H1 (cell line): ENCODE measurements at regions not wholly inside any gene's neighbourhood (a gene's known extent, or its start where the extent isn't known, plus 50 kb on each side); places are given as distances from the start of the nearest gene placed in this dataset.
A peak's percentile ranks its signal among the peaks of the same experiment; 100 is the strongest.

Experiments
- CTCF ChIA-PET: fragments of 300-600 bp; sonication (Branson Sonifier 250); formaldehyde crosslinking; loops from one replicate; lab custom pipeline; 2021; ENCODE audit not compliant: partially characterized antibody; lab: Charles Lee
- POLR2A ChIA-PET: fragments of 300-600 bp; sonication (Branson Sonifier 250); formaldehyde crosslinking; loops from one replicate; lab custom pipeline; 2021; ENCODE audit warnings: inconsistent platforms; ENCODE audit not compliant: partially characterized antibody; lab: Charles Lee
- DNase-seq, 2 experiments: peaks; one replicate each; pipeline versions ENCODE4 v3.0.0 to v3.0.0-alpha.2; 2010 to 2022; ENCODE audit warnings: low spot score in 2 of 2, low read depth in 1 of 2, mixed read lengths in 1 of 2
- FAIRE-seq: peaks from 2 replicates; lab custom pipeline; 2011; peaks lifted over from hg19 to GRCh38; lab: Jason Lieb, UNC
- H2AFZ ChIP-seq: 2 replicates; pipeline ENCODE4 v1.8.1; 2012; ENCODE audit warnings: low read length, inconsistent platforms
- H2AK5ac ChIP-seq: 2 replicates; pipeline ENCODE4 v1.6.1; 2013; ENCODE audit warnings: low read depth, low read length
- H2BK120ac ChIP-seq: replicated peaks from 2 replicates; pipeline ENCODE3; 2013; ENCODE audit warnings: low read depth, low read length, inconsistent platforms
- H2BK12ac ChIP-seq: 2 replicates; pipeline ENCODE4 v1.6.1; 2013; ENCODE audit warnings: low read depth, low read length
- H2BK15ac ChIP-seq: 2 replicates; pipeline ENCODE4 v1.6.1; 2013; ENCODE audit warnings: low read length
- H2BK20ac ChIP-seq: 2 replicates; pipeline ENCODE4 v1.6.1; 2013; ENCODE audit warnings: low read length
- H2BK5ac ChIP-seq: 2 replicates; pipeline ENCODE4 v1.6.1; 2013; ENCODE audit warnings: low read depth, low read length
- H3K14ac ChIP-seq: 2 replicates; pipeline ENCODE4 v1.6.1; 2013; ENCODE audit warnings: inconsistent platforms; ENCODE audit not compliant: insufficient read length
- H3K18ac ChIP-seq: 2 replicates; pipeline ENCODE4 v1.6.1; 2013; ENCODE audit warnings: low read length; ENCODE audit errors: extremely low read depth
- H3K23ac ChIP-seq: 2 replicates; pipeline ENCODE4 v1.6.1; 2013; ENCODE audit warnings: inconsistent platforms; ENCODE audit not compliant: insufficient read length
- H3K23me2 ChIP-seq: 2 replicates; pipeline ENCODE4 v1.6.1; 2013; ENCODE audit warnings: low read depth, low read length
- H3K27ac ChIP-seq: 2 replicates; pipeline ENCODE4 v1.6.1; 2011; ENCODE audit warnings: low read depth, low read length, inconsistent platforms
- H3K27me3 ChIP-seq, 4 experiments: replicated peaks in 1 of 4; 1 replicate in 1 of 4; 2 replicates in 3 of 4; pipeline versions ENCODE4 v1.6.1 to v1.8.1; 2011 to 2013; ENCODE audit warnings: low read length in 3 of 4, mild to moderate bottlenecking in 3 of 4, inconsistent platforms in 2 of 4, mixed read lengths in 2 of 4, moderate library complexity in 1 of 4; ENCODE audit not compliant: control insufficient read depth in 3 of 4, insufficient read depth in 3 of 4; ENCODE audit errors: extremely low read depth in 1 of 4
- H3K36me3 ChIP-seq, 4 experiments: 2 replicates each; pipeline versions ENCODE4 v1.6.1 to v1.8.1; 2011 to 2013; ENCODE audit warnings: mild to moderate bottlenecking in 4 of 4, low read length in 3 of 4, moderate library complexity in 2 of 4, control low read depth in 1 of 4, inconsistent platforms in 1 of 4; ENCODE audit not compliant: insufficient read depth in 4 of 4, control insufficient read depth in 2 of 4
- H3K4ac ChIP-seq: replicated peaks from 2 replicates; pipeline ENCODE3; 2013; ENCODE audit warnings: low read length, low read depth, mixed read lengths, inconsistent platforms; ENCODE audit not compliant: insufficient read length
- H3K4me1 ChIP-seq, 4 experiments: replicated peaks in 1 of 4; 1 replicate in 1 of 4; 2 replicates in 3 of 4; pipeline versions ENCODE4 v1.6.1 to v1.8.1; 2011 to 2013; ENCODE audit warnings: low read length in 3 of 4, inconsistent platforms in 2 of 4, mixed read lengths in 1 of 4; ENCODE audit not compliant: insufficient read depth in 4 of 4, control insufficient read depth in 3 of 4
- H3K4me2 ChIP-seq, 2 experiments: 2 replicates each; pipeline versions ENCODE4 v1.6.1 to v1.8.1; 2011 to 2013; ENCODE audit warnings: low read depth in 2 of 2, low read length in 2 of 2, control low read depth in 1 of 2, inconsistent platforms in 1 of 2, mild to moderate bottlenecking in 1 of 2; ENCODE audit not compliant: insufficient read depth in 1 of 2
- H3K4me3 ChIP-seq, 4 experiments: fragments of 200-600, 300-600 bp in 1 of 4; sonication (generic), shearing (Covaris generic), sonication (Bioruptor Twin) in 1 of 4; 2 replicates each; pipeline versions ENCODE4 v1.5.1 to v1.8.1; 2011 to 2016; ENCODE audit warnings: low read length in 4 of 4, low read depth in 3 of 4, control low read depth in 2 of 4, inconsistent platforms in 2 of 4, mild to moderate bottlenecking in 2 of 4, mixed read lengths in 1 of 4, moderate library complexity in 1 of 4; ENCODE audit not compliant: insufficient read depth in 2 of 4; ENCODE audit errors: extremely low read depth in 1 of 4
- H3K56ac ChIP-seq: replicated peaks from 2 replicates; pipeline ENCODE3; 2013; ENCODE audit warnings: low read depth, mild to moderate bottlenecking, mixed read lengths, low read length, inconsistent platforms; ENCODE audit not compliant: insufficient read length
- H3K79me1 ChIP-seq: 2 replicates; pipeline ENCODE4 v1.6.1; 2013; ENCODE audit warnings: low read depth, low read length, control low read depth
- H3K79me2 ChIP-seq, 2 experiments: 2 replicates each; pipeline versions ENCODE4 v1.6.1 to v1.8.1; 2012 to 2013; ENCODE audit warnings: low read length in 2 of 2, mild to moderate bottlenecking in 2 of 2, inconsistent platforms in 1 of 2; ENCODE audit not compliant: insufficient read depth in 2 of 2, control insufficient read depth in 1 of 2
- H3K9ac ChIP-seq, 4 experiments: replicated peaks in 1 of 4; 1 replicate in 1 of 4; 2 replicates in 3 of 4; pipeline versions ENCODE4 v1.6.1 to v1.8.1; 2011 to 2013; ENCODE audit warnings: low read depth in 3 of 4, low read length in 3 of 4, control low read depth in 2 of 4, mild to moderate bottlenecking in 2 of 4, moderate library complexity in 2 of 4, inconsistent platforms in 1 of 4; ENCODE audit errors: extremely low read depth in 1 of 4
- H3K9me3 ChIP-seq, 2 experiments: 2 replicates each; pipeline versions ENCODE4 v1.6.1 to v1.8.1; 2012 to 2013; ENCODE audit warnings: mild to moderate bottlenecking in 2 of 2, moderate library complexity in 2 of 2, control low read depth in 1 of 2, inconsistent platforms in 1 of 2, low read depth in 1 of 2, low read length in 1 of 2, mixed read lengths in 1 of 2; ENCODE audit not compliant: insufficient read depth in 2 of 2
- H4K20me1 ChIP-seq, 2 experiments: replicated peaks in 1 of 2; 2 replicates each; pipeline versions ENCODE3 to v1.8.1; 2011 to 2013; ENCODE audit warnings: inconsistent platforms in 2 of 2, low read length in 2 of 2, mild to moderate bottlenecking in 1 of 2; ENCODE audit not compliant: insufficient read depth in 2 of 2, control insufficient read depth in 1 of 2
- H4K5ac ChIP-seq: 2 replicates; pipeline ENCODE4 v1.6.1; 2013; ENCODE audit warnings: low read length, low read depth, mixed read lengths, inconsistent platforms; ENCODE audit not compliant: insufficient read length
- H4K8ac ChIP-seq: 2 replicates; pipeline ENCODE4 v1.8.0; 2013; ENCODE audit warnings: mild to moderate bottlenecking, moderate library complexity, low read length, inconsistent platforms; ENCODE audit not compliant: insufficient read depth; ENCODE audit errors: extremely low read depth
- H4K91ac ChIP-seq: replicated peaks from 2 replicates; pipeline ENCODE3; 2013; ENCODE audit warnings: low read length, mixed read lengths, inconsistent platforms; ENCODE audit not compliant: insufficient read length
- BACH1 ChIP-seq: IDR thresholded peaks from 2 replicates; pipeline ENCODE4 v1.6.1; 2012; ENCODE audit warnings: low read length, improper control_type of control experiment
- BCL11A ChIP-seq, 2 experiments: IDR thresholded peaks; one replicate each; pipeline ENCODE4 v1.6.1; 2011; ENCODE audit warnings: low read depth in 2 of 2, low read length in 2 of 2, mild to moderate bottlenecking in 2 of 2
- CREB1 ChIP-seq: IDR thresholded peaks from 2 replicates; pipeline ENCODE4 v1.6.1; 2012; ENCODE audit warnings: inconsistent platforms
- JUND ChIP-seq: IDR thresholded peaks from 2 replicates; pipeline ENCODE4 v1.6.1; 2011; ENCODE audit warnings: mild to moderate bottlenecking, improper control_type of control experiment, low read length
- POLR2AphosphoS5 ChIP-seq: IDR thresholded peaks from 2 replicates; pipeline ENCODE4 v1.6.1; 2011; ENCODE audit warnings: low read depth, low read length
- SIN3A ChIP-seq, 2 experiments: IDR thresholded peaks in 1 of 2; conservative IDR thresholded peaks in 1 of 2; 2 replicates each; pipeline ENCODE4 v1.6.1; 2011 to 2012; ENCODE audit warnings: low read length in 2 of 2, improper control_type of control experiment in 1 of 2, low read depth in 1 of 2, mild to moderate bottlenecking in 1 of 2
- SIRT6 ChIP-seq: IDR thresholded peaks from one replicate; pipeline ENCODE4 v1.7.1; 2012; ENCODE audit warnings: low read length, inconsistent platforms
- SIX5 ChIP-seq: IDR thresholded peaks from 2 replicates; pipeline ENCODE4 v1.6.1; 2011; ENCODE audit warnings: mild to moderate bottlenecking, low read depth, low read length
- SP4 ChIP-seq: IDR thresholded peaks from 2 replicates; pipeline ENCODE4 v1.6.1; 2012; ENCODE audit warnings: low read length, inconsistent platforms
- SRF ChIP-seq: IDR thresholded peaks from 2 replicates; pipeline ENCODE4 v1.6.1; 2011; ENCODE audit warnings: mild to moderate bottlenecking, low read depth, low read length, moderate library complexity
- TBP ChIP-seq: IDR thresholded peaks from 2 replicates; pipeline ENCODE4 v1.6.1; 2011; ENCODE audit warnings: low read depth, low read length, improper control_type of control experiment
- WGBS, 2 experiments: shearing (Covaris generic) in 1 of 2; methylation state at CpG; one replicate each; pipeline versions ENCODE4 v1.1.6 to v1.1.7; 2013 to 2015; ENCODE audit warnings: low lambda C conversion rate in 2 of 2, mixed read lengths in 2 of 2, inconsistent platforms in 1 of 2, low coverage in 1 of 2, missing lambda C conversion rate in 1 of 2; ENCODE audit not compliant: insufficient replicate concordance in 2 of 2, insufficient coverage in 1 of 2, insufficient read length in 1 of 2; ENCODE audit errors: extremely low coverage in 1 of 2, missing lambda C conversion rate in 1 of 2; 5-methylcytosine and 5-hydroxymethylcytosine counted together

- Histone ChIP-seq H2BK5ac (no peak overlapping the region), H3K79me2 (no peaks in the 10 kb centered on the region), H2BK120ac (no peak overlapping the region), H3K9me3 (peaks cover 0 to 4% of the 10 kb centered on the region in 2 experiments; a peak in 2 of 4 replicates), H4K91ac (no peak overlapping the region), H3K4me1 (peaks cover 2 to 7% (median 5%) of the 10 kb centered on the region in 4 experiments), H3K23ac (no peak overlapping the region), H3K4me2 (no peak overlapping the region; a peak in 1 of 4 replicates), H2BK12ac (no peak overlapping the region), H3K23me2 (no peaks in the 10 kb centered on the region), H4K8ac (no peak overlapping the region), H2BK20ac (0 out of 2 replicates have a peak overlapping the region, but pooled peaks have one; percentile 32), H3K18ac (no peak overlapping the region; the same call in 1 of the 2 replicates), H3K4me3 (no peak overlapping the region), H2AFZ (no peak overlapping the region), H3K9ac (no peak overlapping the region), H3K27me3 (no peaks in the 10 kb centered on the region), H3K4ac (no peak overlapping the region), H4K5ac (no peak overlapping the region), H3K27ac (no peak overlapping the region), H3K79me1 (no peaks in the 10 kb centered on the region), H3K36me3 (no peaks in the 10 kb centered on the region), H2AK5ac (no peak overlapping the region), H3K14ac (no peak overlapping the region), H2BK15ac (0 out of 2 replicates have a peak overlapping the region, but pooled peaks have one; percentile 6), H4K20me1 (no peaks in the 10 kb centered on the region), H3K56ac (no peak overlapping the region)
- 69% methylated on average over 12 of the region's 12 CpGs; no CpG with 5 or more reads in 1 of the 2 experiments for WGBS, 2 experiments
- ChIA-PET CTCF (interaction anchor here (1.1 kb wide), 1 partner anchor 63 kb away, joined by 3 read pairs; no protein-coding TSS in a partner anchor), POLR2A (no interaction called here)
- DNase-seq (no peak), FAIRE-seq (no peak)
- TF ChIP-seq JUND (no peak), BACH1 (no peak), SRF (no peak), SP4 (no peak), POLR2AphosphoS5 (no peak), TBP (no peak), SIX5 (no peak), CREB1 (no peak), SIRT6 (no peak), BCL11A (IDR thresholded peaks at IDR 0.05; ENCODE audit: low read depth in 2 of 2, low read length in 2 of 2) (no peak), SIN3A (conservative IDR thresholded peaks at IDR 0.05 in 1 of 2, IDR thresholded peaks at IDR 0.05 in 1 of 2; ENCODE audit: low read depth in 1 of 2, low read length in 2 of 2) (no peak)
These were observed 263.1 kb downstream of the ACTR3B start for GRCh38 chr7:153022475-153023193.
